Mononuclear cell (primary cell): ENCODE measurements at regions not wholly inside any gene's neighbourhood (a gene's known extent, or its start where the extent isn't known, plus 50 kb on each side); places are given as distances from the start of the nearest gene placed in this dataset.

Experiments used
- H3K27me3 ChIP-seq: 2 replicates; pipeline ENCODE4 v1.6.0; 2011; ENCODE audit warnings: low read length, control low read depth; ENCODE audit not compliant: insufficient read depth
- H3K4me1 ChIP-seq: 2 replicates; pipeline ENCODE4 v1.5.1; 2011; ENCODE audit warnings: mild to moderate bottlenecking, low read length, control low read depth; ENCODE audit not compliant: insufficient read depth
- H3K4me3 ChIP-seq: 2 replicates; pipeline ENCODE4 v1.5.1; 2011; ENCODE audit warnings: mild to moderate bottlenecking, low read length, moderate library complexity
- H3K9me3 ChIP-seq: 2 replicates; pipeline ENCODE4 v1.5.1; 2011; ENCODE audit warnings: low read depth, mild to moderate bottlenecking, control low read depth, low read length

DNA sequence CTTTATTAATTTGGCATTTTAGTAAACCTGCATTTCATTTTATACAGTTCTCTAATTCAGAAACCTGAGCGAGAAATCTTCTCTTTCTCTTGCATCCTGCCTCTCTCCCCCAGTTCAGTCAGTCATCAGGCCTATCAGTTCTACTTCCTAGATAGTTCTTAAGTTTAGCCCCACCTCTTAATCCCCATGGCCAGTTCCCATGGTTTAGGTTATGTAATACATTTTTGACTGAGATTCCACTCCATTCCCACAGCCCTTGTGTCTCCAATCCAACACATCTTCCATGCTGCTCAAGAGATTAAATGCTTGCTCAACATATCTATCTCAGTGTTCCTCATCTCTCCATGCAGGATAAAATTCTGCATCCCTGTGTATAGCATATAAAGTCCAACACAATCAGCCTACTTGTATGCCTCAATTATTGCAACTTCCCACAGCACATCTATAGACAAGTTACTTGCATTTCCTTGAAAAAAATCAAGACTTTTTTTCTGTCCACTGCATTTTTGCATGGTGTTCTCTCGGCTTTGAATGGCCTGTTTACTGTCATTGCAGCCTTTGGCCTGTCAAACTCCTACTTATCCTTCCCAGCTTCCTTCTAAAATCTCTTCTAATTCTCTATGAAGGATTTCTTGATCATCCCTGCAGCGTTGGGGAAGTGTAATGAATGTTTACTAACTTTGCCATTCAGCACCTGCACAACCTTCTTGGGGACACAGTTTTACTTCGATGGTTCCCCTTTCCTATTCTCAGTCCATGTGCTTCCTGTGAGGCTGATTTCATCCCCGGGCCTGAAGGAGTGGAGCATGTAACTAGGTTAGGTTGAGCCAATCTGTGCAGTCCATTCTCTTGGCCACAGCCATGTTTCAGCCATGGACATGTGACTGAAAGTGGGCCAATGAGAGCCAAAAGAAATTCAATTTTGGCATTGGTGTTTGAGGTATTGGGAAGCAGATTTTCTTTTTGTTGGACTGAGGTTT is 80.8 kb downstream of the DACT1 start:
- Histone ChIP-seq H3K27me3 (no peaks in the 10 kb centered on the region), H3K4me1 (no peaks in the 10 kb centered on the region), H3K9me3 (no peaks in the 10 kb centered on the region), H3K4me3 (no peak overlapping the region)

DNA sequence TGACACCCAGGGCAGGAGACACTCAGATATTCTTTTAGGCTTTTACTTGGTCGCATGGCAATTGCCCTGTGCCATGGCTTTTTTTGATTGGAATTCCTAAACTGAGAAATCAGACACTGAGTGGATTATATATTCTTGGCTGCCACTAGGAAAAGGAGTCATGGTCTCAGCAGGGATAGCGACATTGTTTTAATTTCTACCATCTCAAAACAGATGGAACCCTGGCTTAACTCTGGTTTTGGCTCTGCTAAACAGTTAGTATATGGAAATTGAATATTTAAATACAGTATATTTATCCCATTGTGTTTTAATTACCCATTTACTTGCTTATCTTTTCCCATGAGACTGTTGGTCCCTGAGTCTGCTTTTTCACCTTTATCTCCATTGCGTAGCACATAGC is 84.0 kb downstream of the DACT1 start:
- H3K9me3 ChIP-seq = no peaks in the 10 kb centered on the region

GRCh38 chr14:58722441-58722840 is 84.7 kb downstream of the DACT1 start:
- Histone ChIP-seq H3K27me3 (no peaks in the 10 kb centered on the region), H3K9me3 (no peaks in the 10 kb centered on the region), H3K4me1 (peaks cover 5% of the 10 kb centered on the region), H3K4me3 (no peak overlapping the region)

More for the DNA sequence above, 84.0 kb downstream of the DACT1 start:
- no peak overlapping the region for H3K4me3 ChIP-seq
- H3K27me3 ChIP-seq = no peaks in the 10 kb centered on the region
- peaks cover 5% of the 10 kb centered on the region for H3K4me1 ChIP-seq

GRCh38 chr14:58724206-58724605 is 86.4 kb downstream of the DACT1 start:
- Histone ChIP-seq H3K27me3 (no peaks in the 10 kb centered on the region), H3K4me3 (no peak overlapping the region), H3K4me1 (peaks cover 5% of the 10 kb centered on the region), H3K9me3 (no peaks in the 10 kb centered on the region)

- H3K27me3 ChIP-seq = no peaks in the 10 kb centered on the region
- H3K4me3 ChIP-seq = no peak overlapping the region
- H3K9me3 ChIP-seq = no peaks in the 10 kb centered on the region
- H3K4me1 ChIP-seq = peaks cover 5% of the 10 kb centered on the region
Observed at GRCh38 chr14:58724702-58725101, 86.9 kb downstream of the DACT1 start.

DNA sequence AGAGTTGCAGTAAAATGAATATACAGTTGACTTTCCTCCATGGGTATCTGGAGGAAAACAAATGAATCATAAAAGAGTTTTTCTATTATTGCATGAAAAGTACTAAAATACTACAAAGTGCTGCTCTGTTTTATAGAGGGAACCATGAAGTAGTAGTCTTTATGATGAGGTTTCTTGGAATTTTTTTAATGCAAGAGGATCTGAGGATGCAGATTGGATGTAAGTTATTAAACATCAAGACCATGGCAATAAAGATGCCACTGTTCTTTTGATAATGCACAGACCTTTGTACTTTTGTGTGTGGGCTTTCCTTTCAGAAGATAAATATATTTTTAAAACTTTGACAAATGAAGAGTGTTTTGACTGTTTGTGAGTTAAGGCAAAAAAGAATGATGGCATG is 87.5 kb downstream of the DACT1 start:
- H3K27me3 ChIP-seq = no peaks in the 10 kb centered on the region
- no peaks in the 10 kb centered on the region for H3K9me3 ChIP-seq
- H3K4me3 ChIP-seq = no peak overlapping the region
- peaks cover 5% of the 10 kb centered on the region for H3K4me1 ChIP-seq

DNA sequence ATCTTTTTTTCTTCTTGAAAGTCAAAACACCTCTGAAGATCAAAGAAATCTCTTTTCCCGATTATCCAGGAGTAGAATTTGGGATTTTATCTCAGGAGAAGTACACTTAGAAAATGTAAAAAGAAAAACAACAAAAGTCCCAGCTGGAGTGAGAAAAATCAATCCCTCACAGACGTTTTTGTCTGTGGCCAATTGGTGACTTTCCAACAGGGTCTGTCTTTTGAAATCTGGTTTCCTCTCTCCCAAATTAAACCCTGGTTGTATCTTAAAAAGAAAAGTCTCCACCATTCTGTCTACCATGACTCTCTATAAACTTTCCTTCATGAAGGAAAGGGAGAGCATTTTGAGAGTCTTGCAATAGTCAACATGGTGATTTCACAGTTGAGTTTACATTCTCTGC is 88.1 kb downstream of the DACT1 start:
- no peaks in the 10 kb centered on the region for H3K9me3 ChIP-seq
- H3K27me3 ChIP-seq = no peaks in the 10 kb centered on the region
- H3K4me1 ChIP-seq = peaks cover 5% of the 10 kb centered on the region
- H3K4me3 ChIP-seq = no peak overlapping the region

GRCh38 chr14:58730792-58731464 is 93.2 kb downstream of the DACT1 start:
- H3K4me3 ChIP-seq = no peak overlapping the region
- H3K27me3 ChIP-seq = no peaks in the 10 kb centered on the region
- no peaks in the 10 kb centered on the region for H3K9me3 ChIP-seq
- H3K4me1 ChIP-seq = no peaks in the 10 kb centered on the region

- Histone ChIP-seq H3K27me3 (no peaks in the 10 kb centered on the region), H3K9me3 (no peaks in the 10 kb centered on the region), H3K4me3 (no peak overlapping the region), H3K4me1 (no peaks in the 10 kb centered on the region)
Observed at GRCh38 chr14:58731465-58732293, 93.9 kb downstream of the DACT1 start.

DNA sequence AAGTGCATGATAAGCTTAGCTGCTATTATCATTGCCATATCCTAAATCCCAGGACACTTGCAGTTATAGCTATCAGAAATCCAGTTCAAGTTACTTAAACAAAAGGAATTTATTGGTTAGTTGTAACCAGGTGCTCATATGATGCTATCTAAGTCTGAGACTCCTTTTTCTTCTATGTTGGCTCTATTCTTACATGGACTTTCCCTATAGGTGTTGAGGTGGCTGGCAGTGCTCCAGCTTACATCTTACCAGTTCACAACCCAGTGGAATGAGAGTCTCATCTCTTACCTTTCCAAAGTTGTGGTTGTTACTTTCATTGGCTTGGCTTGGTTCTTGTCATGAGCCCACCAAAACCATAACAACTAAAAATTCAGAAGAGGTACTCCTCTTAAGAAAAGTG is 94.6 kb downstream of the DACT1 start:
- H3K4me1 ChIP-seq = no peaks in the 10 kb centered on the region
- H3K4me3 ChIP-seq = no peak overlapping the region
- H3K27me3 ChIP-seq = no peaks in the 10 kb centered on the region
- H3K9me3 ChIP-seq = no peaks in the 10 kb centered on the region

DNA sequence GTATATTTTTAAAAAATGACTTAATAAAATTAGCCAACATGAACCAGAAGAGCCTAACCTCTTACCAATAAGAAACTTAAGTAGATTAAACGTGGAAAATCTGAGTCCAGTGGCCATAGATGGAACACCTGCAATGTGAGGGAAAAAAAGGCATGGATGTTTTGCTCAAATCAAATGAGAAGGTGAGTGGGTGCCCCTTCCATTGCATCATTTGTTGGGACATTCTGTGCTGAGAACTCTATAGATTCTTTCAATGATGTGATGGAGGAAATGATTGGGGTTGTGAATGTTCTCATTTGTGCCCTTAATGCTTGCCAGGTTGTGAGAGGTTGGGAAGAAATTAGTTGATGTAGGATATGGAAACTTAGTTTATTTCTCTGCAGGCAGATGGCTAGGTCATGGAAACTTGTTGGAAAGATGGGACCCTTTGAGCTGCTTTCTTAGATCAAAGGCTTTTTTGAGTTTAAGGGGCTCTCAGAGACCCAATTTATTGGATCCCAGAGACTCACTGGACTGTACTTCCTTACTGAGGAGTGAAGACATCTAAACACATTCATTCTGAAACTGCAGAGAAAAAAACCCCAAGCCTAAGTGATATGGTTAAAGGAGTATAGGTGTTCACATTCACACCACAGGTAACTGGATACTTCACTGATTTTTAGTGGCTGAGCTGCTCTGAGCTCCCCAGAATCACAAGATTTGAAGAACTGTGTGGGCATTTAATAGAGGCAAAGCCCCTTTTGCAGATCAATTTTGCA is 95.9 kb downstream of the DACT1 start:
- Histone ChIP-seq H3K4me3 (no peak overlapping the region), H3K27me3 (no peaks in the 10 kb centered on the region), H3K4me1 (no peaks in the 10 kb centered on the region), H3K9me3 (no peaks in the 10 kb centered on the region)

GRCh38 chr14:58735596-58735995 is 97.8 kb downstream of the DACT1 start:
- no peak overlapping the region for H3K4me3 ChIP-seq
- no peaks in the 10 kb centered on the region for H3K9me3 ChIP-seq
- no peaks in the 10 kb centered on the region for H3K4me1 ChIP-seq
- no peaks in the 10 kb centered on the region for H3K27me3 ChIP-seq

- no peaks in the 10 kb centered on the region for H3K4me1 ChIP-seq
- H3K9me3 ChIP-seq = no peaks in the 10 kb centered on the region
- H3K27me3 ChIP-seq = no peaks in the 10 kb centered on the region
- H3K4me3 ChIP-seq = no peak overlapping the region
Observed at GRCh38 chr14:58736606-58737005, 98.8 kb downstream of the DACT1 start.

GRCh38 chr14:58737511-58737910 is 99.7 kb downstream of the DACT1 start:
- H3K9me3 ChIP-seq = no peaks in the 10 kb centered on the region
- no peaks in the 10 kb centered on the region for H3K4me1 ChIP-seq
- H3K4me3 ChIP-seq = no peak overlapping the region
- no peaks in the 10 kb centered on the region for H3K27me3 ChIP-seq
